H1 (cell line): ENCODE measurements at regions not wholly inside any gene's neighbourhood (a gene's known extent, or its start where the extent isn't known, plus 50 kb on each side); places are given as distances from the start of the nearest gene placed in this dataset.

Experiments
- CTCF ChIA-PET: fragments of 300-600 bp; sonication (Branson Sonifier 250); formaldehyde crosslinking; loops from one replicate; lab custom pipeline; 2021; ENCODE audit not compliant: partially characterized antibody; lab: Charles Lee
- POLR2A ChIA-PET: fragments of 300-600 bp; sonication (Branson Sonifier 250); formaldehyde crosslinking; loops from one replicate; lab custom pipeline; 2021; ENCODE audit warnings: inconsistent platforms; ENCODE audit not compliant: partially characterized antibody; lab: Charles Lee
- DNase-seq, 2 experiments: peaks; one replicate each; pipeline versions ENCODE4 v3.0.0 to v3.0.0-alpha.2; 2010 to 2022; ENCODE audit warnings: low spot score in 2 of 2, low read depth in 1 of 2, mixed read lengths in 1 of 2
- FAIRE-seq: peaks from 2 replicates; lab custom pipeline; 2011; peaks lifted over from hg19 to GRCh38; lab: Jason Lieb, UNC
- H2AFZ ChIP-seq: 2 replicates; pipeline ENCODE4 v1.8.1; 2012; ENCODE audit warnings: low read length, inconsistent platforms
- H2AK5ac ChIP-seq: 2 replicates; pipeline ENCODE4 v1.6.1; 2013; ENCODE audit warnings: low read depth, low read length
- H2BK120ac ChIP-seq: replicated peaks from 2 replicates; pipeline ENCODE3; 2013; ENCODE audit warnings: low read depth, low read length, inconsistent platforms
- H2BK12ac ChIP-seq: 2 replicates; pipeline ENCODE4 v1.6.1; 2013; ENCODE audit warnings: low read depth, low read length
- H2BK15ac ChIP-seq: 2 replicates; pipeline ENCODE4 v1.6.1; 2013; ENCODE audit warnings: low read length
- H2BK20ac ChIP-seq: 2 replicates; pipeline ENCODE4 v1.6.1; 2013; ENCODE audit warnings: low read length
- H2BK5ac ChIP-seq: 2 replicates; pipeline ENCODE4 v1.6.1; 2013; ENCODE audit warnings: low read depth, low read length
- H3K14ac ChIP-seq: 2 replicates; pipeline ENCODE4 v1.6.1; 2013; ENCODE audit warnings: inconsistent platforms; ENCODE audit not compliant: insufficient read length
- H3K18ac ChIP-seq: 2 replicates; pipeline ENCODE4 v1.6.1; 2013; ENCODE audit warnings: low read length; ENCODE audit errors: extremely low read depth
- H3K23ac ChIP-seq: 2 replicates; pipeline ENCODE4 v1.6.1; 2013; ENCODE audit warnings: inconsistent platforms; ENCODE audit not compliant: insufficient read length
- H3K23me2 ChIP-seq: 2 replicates; pipeline ENCODE4 v1.6.1; 2013; ENCODE audit warnings: low read depth, low read length
- H3K27ac ChIP-seq: 2 replicates; pipeline ENCODE4 v1.6.1; 2011; ENCODE audit warnings: low read depth, low read length, inconsistent platforms
- H3K27me3 ChIP-seq, 4 experiments: replicated peaks in 1 of 4; 1 replicate in 1 of 4; 2 replicates in 3 of 4; pipeline versions ENCODE4 v1.6.1 to v1.8.1; 2011 to 2013; ENCODE audit warnings: low read length in 3 of 4, mild to moderate bottlenecking in 3 of 4, inconsistent platforms in 2 of 4, mixed read lengths in 2 of 4, moderate library complexity in 1 of 4; ENCODE audit not compliant: control insufficient read depth in 3 of 4, insufficient read depth in 3 of 4; ENCODE audit errors: extremely low read depth in 1 of 4
- H3K36me3 ChIP-seq, 4 experiments: 2 replicates each; pipeline versions ENCODE4 v1.6.1 to v1.8.1; 2011 to 2013; ENCODE audit warnings: mild to moderate bottlenecking in 4 of 4, low read length in 3 of 4, moderate library complexity in 2 of 4, control low read depth in 1 of 4, inconsistent platforms in 1 of 4; ENCODE audit not compliant: insufficient read depth in 4 of 4, control insufficient read depth in 2 of 4
- H3K4ac ChIP-seq: replicated peaks from 2 replicates; pipeline ENCODE3; 2013; ENCODE audit warnings: low read length, low read depth, mixed read lengths, inconsistent platforms; ENCODE audit not compliant: insufficient read length
- H3K4me1 ChIP-seq, 4 experiments: replicated peaks in 1 of 4; 1 replicate in 1 of 4; 2 replicates in 3 of 4; pipeline versions ENCODE4 v1.6.1 to v1.8.1; 2011 to 2013; ENCODE audit warnings: low read length in 3 of 4, inconsistent platforms in 2 of 4, mixed read lengths in 1 of 4; ENCODE audit not compliant: insufficient read depth in 4 of 4, control insufficient read depth in 3 of 4
- H3K4me2 ChIP-seq, 2 experiments: 2 replicates each; pipeline versions ENCODE4 v1.6.1 to v1.8.1; 2011 to 2013; ENCODE audit warnings: low read depth in 2 of 2, low read length in 2 of 2, control low read depth in 1 of 2, inconsistent platforms in 1 of 2, mild to moderate bottlenecking in 1 of 2; ENCODE audit not compliant: insufficient read depth in 1 of 2
- H3K4me3 ChIP-seq, 4 experiments: fragments of 200-600, 300-600 bp in 1 of 4; sonication (generic), shearing (Covaris generic), sonication (Bioruptor Twin) in 1 of 4; 2 replicates each; pipeline versions ENCODE4 v1.5.1 to v1.8.1; 2011 to 2016; ENCODE audit warnings: low read length in 4 of 4, low read depth in 3 of 4, control low read depth in 2 of 4, inconsistent platforms in 2 of 4, mild to moderate bottlenecking in 2 of 4, mixed read lengths in 1 of 4, moderate library complexity in 1 of 4; ENCODE audit not compliant: insufficient read depth in 2 of 4; ENCODE audit errors: extremely low read depth in 1 of 4
- H3K56ac ChIP-seq: replicated peaks from 2 replicates; pipeline ENCODE3; 2013; ENCODE audit warnings: low read depth, mild to moderate bottlenecking, mixed read lengths, low read length, inconsistent platforms; ENCODE audit not compliant: insufficient read length
- H3K79me1 ChIP-seq: 2 replicates; pipeline ENCODE4 v1.6.1; 2013; ENCODE audit warnings: low read depth, low read length, control low read depth
- H3K79me2 ChIP-seq, 2 experiments: 2 replicates each; pipeline versions ENCODE4 v1.6.1 to v1.8.1; 2012 to 2013; ENCODE audit warnings: low read length in 2 of 2, mild to moderate bottlenecking in 2 of 2, inconsistent platforms in 1 of 2; ENCODE audit not compliant: insufficient read depth in 2 of 2, control insufficient read depth in 1 of 2
- H3K9ac ChIP-seq, 4 experiments: replicated peaks in 1 of 4; 1 replicate in 1 of 4; 2 replicates in 3 of 4; pipeline versions ENCODE4 v1.6.1 to v1.8.1; 2011 to 2013; ENCODE audit warnings: low read depth in 3 of 4, low read length in 3 of 4, control low read depth in 2 of 4, mild to moderate bottlenecking in 2 of 4, moderate library complexity in 2 of 4, inconsistent platforms in 1 of 4; ENCODE audit errors: extremely low read depth in 1 of 4
- H3K9me3 ChIP-seq, 2 experiments: 2 replicates each; pipeline versions ENCODE4 v1.6.1 to v1.8.1; 2012 to 2013; ENCODE audit warnings: mild to moderate bottlenecking in 2 of 2, moderate library complexity in 2 of 2, control low read depth in 1 of 2, inconsistent platforms in 1 of 2, low read depth in 1 of 2, low read length in 1 of 2, mixed read lengths in 1 of 2; ENCODE audit not compliant: insufficient read depth in 2 of 2
- H4K20me1 ChIP-seq, 2 experiments: replicated peaks in 1 of 2; 2 replicates each; pipeline versions ENCODE3 to v1.8.1; 2011 to 2013; ENCODE audit warnings: inconsistent platforms in 2 of 2, low read length in 2 of 2, mild to moderate bottlenecking in 1 of 2; ENCODE audit not compliant: insufficient read depth in 2 of 2, control insufficient read depth in 1 of 2
- H4K5ac ChIP-seq: 2 replicates; pipeline ENCODE4 v1.6.1; 2013; ENCODE audit warnings: low read length, low read depth, mixed read lengths, inconsistent platforms; ENCODE audit not compliant: insufficient read length
- H4K8ac ChIP-seq: 2 replicates; pipeline ENCODE4 v1.8.0; 2013; ENCODE audit warnings: mild to moderate bottlenecking, moderate library complexity, low read length, inconsistent platforms; ENCODE audit not compliant: insufficient read depth; ENCODE audit errors: extremely low read depth
- H4K91ac ChIP-seq: replicated peaks from 2 replicates; pipeline ENCODE3; 2013; ENCODE audit warnings: low read length, mixed read lengths, inconsistent platforms; ENCODE audit not compliant: insufficient read length
- ASH2L ChIP-seq: fragments of 200-600, 300-600 bp; sonication (generic); IDR thresholded peaks from one replicate; pipeline ENCODE4 v1.7.1; 2017; ENCODE audit warnings: low read length
- ATF2 ChIP-seq: IDR thresholded peaks from 2 replicates; pipeline ENCODE4 v1.6.1; 2012; ENCODE audit warnings: low read length, inconsistent platforms
- BACH1 ChIP-seq: IDR thresholded peaks from 2 replicates; pipeline ENCODE4 v1.6.1; 2012; ENCODE audit warnings: low read length, improper control_type of control experiment
- CHD1 ChIP-seq: IDR thresholded peaks from 2 replicates; pipeline ENCODE4 v1.6.1; 2012; ENCODE audit warnings: low read depth, low read length, improper control_type of control experiment
- CREB1 ChIP-seq: IDR thresholded peaks from 2 replicates; pipeline ENCODE4 v1.6.1; 2012; ENCODE audit warnings: inconsistent platforms
- EZH2 ChIP-seq: fragments of 200-600 bp; sonication (generic); IDR thresholded peaks from 2 replicates; pipeline ENCODE4 v1.7.1; 2012; ENCODE audit warnings: low read depth, mild to moderate bottlenecking, moderate library complexity, low read length, inconsistent platforms; ENCODE audit not compliant: severe bottlenecking
- FOSL1 ChIP-seq: IDR thresholded peaks from 2 replicates; pipeline ENCODE4 v1.6.1; 2011; ENCODE audit warnings: mild to moderate bottlenecking, low read depth, low read length, moderate library complexity; ENCODE audit not compliant: insufficient read depth
- HDAC2 ChIP-seq, 2 experiments: fragments of 300-600 bp in 1 of 2; sonication (generic) in 1 of 2; IDR thresholded peaks; 2 replicates each; pipeline ENCODE4 v1.6.1; 2011 to 2012; ENCODE audit warnings: low read depth in 2 of 2, low read length in 2 of 2, mild to moderate bottlenecking in 2 of 2, moderate library complexity in 2 of 2, borderline replicate concordance in 1 of 2, inconsistent platforms in 1 of 2
- KDM5A ChIP-seq: fragments of 200-600 bp; IDR thresholded peaks from 2 replicates; pipeline ENCODE4 v1.7.1; 2012; ENCODE audit warnings: mild to moderate bottlenecking, low read length, inconsistent platforms, mixed read lengths
- NANOG ChIP-seq: IDR thresholded peaks from 2 replicates; pipeline ENCODE4 v1.6.1; 2011; ENCODE audit warnings: low read length, low read depth, mild to moderate bottlenecking, inconsistent platforms; ENCODE audit not compliant: insufficient read depth, poor library complexity, severe bottlenecking
- RFX5 ChIP-seq: IDR thresholded peaks from 2 replicates; pipeline ENCODE4 v1.6.1; 2011; ENCODE audit warnings: low read depth, low read length, improper control_type of control experiment, borderline replicate concordance
- TEAD4 ChIP-seq: IDR thresholded peaks from 2 replicates; pipeline ENCODE4 v1.6.1; 2012; ENCODE audit warnings: low read depth, low read length, inconsistent platforms, mixed read lengths
- WGBS, 2 experiments: shearing (Covaris generic) in 1 of 2; methylation state at CpG; one replicate each; pipeline versions ENCODE4 v1.1.6 to v1.1.7; 2013 to 2015; ENCODE audit warnings: low lambda C conversion rate in 2 of 2, mixed read lengths in 2 of 2, inconsistent platforms in 1 of 2, low coverage in 1 of 2, missing lambda C conversion rate in 1 of 2; ENCODE audit not compliant: insufficient replicate concordance in 2 of 2, insufficient coverage in 1 of 2, insufficient read length in 1 of 2; ENCODE audit errors: extremely low coverage in 1 of 2, missing lambda C conversion rate in 1 of 2; 5-methylcytosine and 5-hydroxymethylcytosine counted together

- Histone ChIP-seq H4K8ac (no peak overlapping the region), H2BK120ac (no peak overlapping the region), H3K27ac (no peak overlapping the region), H2AFZ (no peak overlapping the region), H3K23ac (no peak overlapping the region), H3K79me1 (no peaks in the 10 kb centered on the region), H3K9me3 (no peaks in the 10 kb centered on the region), H3K4me1 (no peaks in the 10 kb centered on the region), H3K4ac (no peak overlapping the region), H3K23me2 (no peaks in the 10 kb centered on the region), H3K4me2 (no peak overlapping the region), H3K79me2 (no peaks in the 10 kb centered on the region), H4K5ac (no peak overlapping the region), H3K9ac (no peak overlapping the region), H2BK15ac (no peak overlapping the region), H4K20me1 (no peaks in the 10 kb centered on the region), H2AK5ac (no peak overlapping the region), H3K56ac (no peak overlapping the region), H3K18ac (no peak overlapping the region), H3K36me3 (no peaks in the 10 kb centered on the region), H3K27me3 (peaks cover 0 to 1% (median 0%) of the 10 kb centered on the region in 4 experiments; a peak in 1 of 7 replicates), H2BK12ac (no peak overlapping the region), H2BK5ac (no peak overlapping the region), H2BK20ac (no peak overlapping the region), H4K91ac (no peak overlapping the region), H3K4me3 (no peak overlapping the region), H3K14ac (no peak overlapping the region)
- POLR2A ChIA-PET, result no interaction called here
- no peak for FAIRE-seq
- CTCF ChIA-PET, result no interaction called here
- no peak for DNase-seq
- WGBS, 2 experiments, result 91% methylated on average over 7 of the region's 7 CpGs; no CpG with 5 or more reads in 1 of the 2 experiments
- TF ChIP-seq CHD1, result no peak
- no peak for TF ChIP-seq TEAD4
- TF ChIP-seq BACH1, result no peak
- no peak for TF ChIP-seq RFX5
- TF ChIP-seq FOSL1, result no peak
- TF ChIP-seq CREB1, result no peak
- no peak for TF ChIP-seq KDM5A
- TF ChIP-seq ASH2L, result no peak
- no peak for TF ChIP-seq HDAC2 (IDR thresholded peaks at IDR 0.05; ENCODE audit: borderline replicate concordance in 1 of 2, low read depth in 2 of 2, low read length in 2 of 2)
- no peak for TF ChIP-seq ATF2
- no peak for TF ChIP-seq EZH2
- TF ChIP-seq NANOG, result no peak
These were observed 479.4 kb upstream of the ZEB2 start for GRCh38 chr2:144999071-144999875.
